Pulmonary artery endothelial cell (primary cell): ENCODE measurements at regions not wholly inside any gene's neighbourhood (a gene's known extent, or its start where the extent isn't known, plus 50 kb on each side); places are given as distances from the start of the nearest gene placed in this dataset.
"Not testable (repeated sequence)": the region's sequence is repeated elsewhere in the genome, so short reads cannot be mapped to it uniquely, and the experiment has no call there.

Experiments
- DNase-seq: peaks from one replicate; pipeline ENCODE4 v3.0.0-alpha.2; 2011; ENCODE audit warnings: low read depth, low spot score

GRCh38 chr4:79559398-79559797, 151.4 kb upstream of the GK2 start:
- DNase-seq, result not testable (repeated sequence)

- DNase-seq, result no peak
Observed at GRCh38 chr4:79552311-79552710, 144.3 kb upstream of the GK2 start.

- DNase-seq, result no peak
Observed at GRCh38 chr4:79551555-79551954, 143.5 kb upstream of the GK2 start.

GRCh38 chr4:79547851-79548250, 139.8 kb upstream of the GK2 start:
- DNase-seq, result no peak

GRCh38 chr4:79545292-79545691, 137.3 kb upstream of the GK2 start:
- DNase-seq, result not testable (repeated sequence)

GRCh38 chr4:79540143-79540542, 132.1 kb upstream of the GK2 start:
- no peak for DNase-seq

GRCh38 chr4:79535516-79535915, 127.5 kb upstream of the GK2 start:
- no peak for DNase-seq

GRCh38 chr4:79528241-79528706, 120.2 kb upstream of the GK2 start:
- DNase-seq, result no peak

- no peak for DNase-seq
Observed at GRCh38 chr4:79526641-79527565, 118.9 kb upstream of the GK2 start.

GRCh38 chr4:79516114-79516513, 108.1 kb upstream of the GK2 start:
- no peak for DNase-seq

GRCh38 chr4:79514621-79515329, 106.7 kb upstream of the GK2 start:
- no peak for DNase-seq

GRCh38 chr4:79513576-79513975, 105.5 kb upstream of the GK2 start:
- DNase-seq, result no peak

- DNase-seq, result no peak
Observed at GRCh38 chr4:79512363-79512762, 104.3 kb upstream of the GK2 start.

- DNase-seq, result no peak
Observed at GRCh38 chr4:79502081-79502480, 94.1 kb upstream of the GK2 start.

- DNase-seq, result no peak
Observed at GRCh38 chr4:79498282-79498681, 90.3 kb upstream of the GK2 start.

- no peak for DNase-seq
Observed at GRCh38 chr4:79497001-79497400, 89.0 kb upstream of the GK2 start.

- DNase-seq, result no peak
Observed at GRCh38 chr4:79495447-79495846, 87.4 kb upstream of the GK2 start.

GRCh38 chr4:79492148-79492547, 84.1 kb upstream of the GK2 start:
- no peak for DNase-seq

GRCh38 chr4:79489506-79489905, 81.5 kb upstream of the GK2 start:
- DNase-seq, result no peak

- no peak for DNase-seq
Observed at GRCh38 chr4:79476196-79476595, 68.2 kb upstream of the GK2 start.

- DNase-seq, result no peak
Observed at GRCh38 chr4:79473439-79473724, 65.4 kb upstream of the GK2 start.

- no peak for DNase-seq
Observed at GRCh38 chr4:79472693-79473438, 64.8 kb upstream of the GK2 start.
